ENCODE measurements at regions not wholly inside any gene's neighbourhood (a gene's known extent, or its start where the extent isn't known, plus 50 kb on each side); places are given as distances from the start of the nearest gene placed in this dataset.

GRCh38 chr13:65719831-65720230 is 1510.3 kb downstream of the PCDH9 start:
- Histone ChIP-seq H3K27ac (ENCODE audit: low read depth) (no peak overlapping the region), H3K79me2 (replicated peaks; ENCODE audit: insufficient read depth) (no peaks in the 10 kb centered on the region), H3K4me3 (no peak overlapping the region), H2AFZ (no peak overlapping the region), H3F3A (replicated peaks; ENCODE audit: low read depth) (no peaks in the 10 kb centered on the region), H4K20me1 (replicated peaks; ENCODE audit: insufficient read depth) (no peaks in the 10 kb centered on the region), H3K9me2 (ENCODE audit: insufficient read depth) (no peaks in the 10 kb centered on the region), H3K4me2 (no peak overlapping the region), H3K27me3 (ENCODE audit: insufficient read depth) (no peaks in the 10 kb centered on the region), H3K4me1 (ENCODE audit: insufficient read depth) (no peaks in the 10 kb centered on the region), H3K36me3 (ENCODE audit: insufficient read depth) (no peaks in the 10 kb centered on the region)
- Mint-ChIP-seq H3K9me3 (no peaks in the 10 kb centered on the region), H3K36me3 (ENCODE audit: low read depth) (no peaks in the 10 kb centered on the region; the same call in 2 of the 3 replicates), H3K4me3 (no peak overlapping the region), H3K4me1 (no peaks in the 10 kb centered on the region), H3K27ac (no peak overlapping the region), H3K27me3 (ENCODE audit: insufficient read depth, low read depth, poor library complexity) (peaks cover 2% of the 10 kb centered on the region)
- ATAC-seq (no peak), DNase-seq (ENCODE audit: low spot score) (no peak)
- no peak for TF ChIP-seq CREB1 (CRISPR knock-in tag; IDR thresholded peaks at IDR 0.05; ENCODE audit: low read depth)

GRCh38 chr13:65710514-65710913 is 1519.6 kb downstream of the PCDH9 start:
- DNase-seq (ENCODE audit: low spot score) = no peak
- Histone ChIP-seq H3K79me2 (replicated peaks; ENCODE audit: insufficient read depth) (no peaks in the 10 kb centered on the region), H3K27me3 (ENCODE audit: insufficient read depth) (no peaks in the 10 kb centered on the region), H4K20me1 (replicated peaks; ENCODE audit: insufficient read depth) (no peaks in the 10 kb centered on the region), H3K4me3 (no peak overlapping the region), H2AFZ (no peak overlapping the region), H3K4me2 (no peak overlapping the region), H3K36me3 (ENCODE audit: insufficient read depth) (no peaks in the 10 kb centered on the region), H3K4me1 (ENCODE audit: insufficient read depth) (no peaks in the 10 kb centered on the region), H3K27ac (ENCODE audit: low read depth) (no peak overlapping the region), H3K9me2 (ENCODE audit: insufficient read depth) (no peaks in the 10 kb centered on the region), H3F3A (replicated peaks; ENCODE audit: low read depth) (no peaks in the 10 kb centered on the region)
- Mint-ChIP-seq H3K36me3 (ENCODE audit: low read depth) (no peaks in the 10 kb centered on the region), H3K27me3 (ENCODE audit: insufficient read depth, low read depth, poor library complexity) (no peaks in the 10 kb centered on the region), H3K9me3 (no peaks in the 10 kb centered on the region), H3K4me3 (no peak overlapping the region), H3K4me1 (no peaks in the 10 kb centered on the region), H3K27ac (no peak overlapping the region)
- ATAC-seq = no peak
- TF ChIP-seq POLR2AphosphoS5 (IDR thresholded peaks at IDR 0.05; ENCODE audit: low read depth) (no peak), ZNF331 (CRISPR knock-in tag; IDR thresholded peaks at IDR 0.05; ENCODE audit: low read depth) (no peak), NANOG (IDR thresholded peaks at IDR 0.05; ENCODE audit: borderline replicate concordance) (no peak), CREB1 (CRISPR knock-in tag; IDR thresholded peaks at IDR 0.05; ENCODE audit: low read depth) (no peak), CTCF (conservative IDR thresholded peaks at IDR 0.05; ENCODE audit: low read depth in 2 of 2) (no peak), JUNB (IDR thresholded peaks at IDR 0.05; ENCODE audit: unreplicated experiment) (no peak)

DNA sequence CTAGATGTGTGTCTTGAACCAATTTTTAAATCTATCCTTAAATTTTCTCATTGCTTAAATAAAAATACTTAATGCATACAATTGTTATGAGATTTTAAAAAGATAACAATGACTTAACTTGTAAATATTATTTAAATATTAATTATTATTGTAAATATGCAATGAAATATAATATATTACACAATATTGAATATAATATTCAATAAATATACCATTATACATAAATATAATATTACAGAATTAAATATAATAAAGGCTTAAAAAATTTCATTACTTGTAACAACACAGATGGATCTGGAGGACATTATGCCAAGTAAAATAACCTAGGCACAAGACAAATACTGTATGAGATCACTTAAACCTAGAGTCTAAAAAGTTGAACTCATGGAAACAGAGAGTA is 1532.3 kb downstream of the PCDH9 start:
- Histone ChIP-seq H3K4me1 (ENCODE audit: insufficient read depth) (no peaks in the 10 kb centered on the region), H3K79me2 (replicated peaks; ENCODE audit: insufficient read depth) (no peaks in the 10 kb centered on the region), H4K20me1 (replicated peaks; ENCODE audit: insufficient read depth) (no peaks in the 10 kb centered on the region), H3F3A (replicated peaks; ENCODE audit: low read depth) (no peaks in the 10 kb centered on the region), H2AFZ (no peak overlapping the region), H3K9me2 (ENCODE audit: insufficient read depth) (no peaks in the 10 kb centered on the region), H3K27ac (ENCODE audit: low read depth) (no peak overlapping the region), H3K4me2 (no peak overlapping the region), H3K36me3 (ENCODE audit: insufficient read depth) (no peaks in the 10 kb centered on the region), H3K27me3 (ENCODE audit: insufficient read depth) (no peaks in the 10 kb centered on the region), H3K4me3 (no peak overlapping the region)
- TF ChIP-seq STAT1 (IDR thresholded peaks at IDR 0.05; ENCODE audit: unreplicated experiment) = no peak
- H3K36me3 Mint-ChIP-seq (ENCODE audit: low read depth) = no peaks in the 10 kb centered on the region
- DNase-seq (ENCODE audit: low spot score) (no peak), ATAC-seq (no peak)
- no peaks in the 10 kb centered on the region for H3K27me3 Mint-ChIP-seq (ENCODE audit: insufficient read depth, low read depth, poor library complexity)
- no peak overlapping the region for H3K27ac Mint-ChIP-seq
- H3K9me3 Mint-ChIP-seq = no peaks in the 10 kb centered on the region; the same call in 2 of the 3 replicates
- H3K4me3 Mint-ChIP-seq = no peak overlapping the region
- H3K4me1 Mint-ChIP-seq = no peaks in the 10 kb centered on the region

Measured in GM23338 (cell line).